ENCODE measurements at regions not wholly inside any gene's neighbourhood (a gene's known extent, or its start where the extent isn't known, plus 50 kb on each side); places are given as distances from the start of the nearest gene placed in this dataset.

DNA sequence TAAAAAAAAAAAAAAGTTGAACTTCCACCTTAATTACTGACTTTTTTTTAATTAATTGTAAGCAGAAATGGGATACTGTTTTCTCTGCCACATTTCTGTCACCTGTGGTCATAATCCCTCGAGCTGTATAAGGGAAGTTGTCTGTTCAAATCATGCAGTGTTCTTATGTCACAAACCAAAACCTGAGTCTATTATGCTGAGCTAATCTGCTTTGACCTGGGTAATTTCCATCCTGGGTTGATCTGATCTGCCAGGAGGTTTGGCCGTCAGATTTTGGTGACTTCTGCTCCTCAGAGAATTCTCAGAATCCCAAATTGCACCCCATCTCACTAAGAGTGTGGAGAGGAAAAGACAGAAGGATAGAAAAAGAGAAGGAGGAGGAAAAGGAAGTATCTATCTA is 683.1 kb downstream of the KCTD8 start:
- Histone ChIP-seq H3K9me3 (ENCODE audit: control insufficient read depth, insufficient read depth, low read depth, low read length) (no peaks in the 10 kb centered on the region), H3K27ac (ENCODE audit: extremely low read depth, low read depth, low read length) (no peak overlapping the region), H3K36me3 (ENCODE audit: control insufficient read depth in 2 of 2, insufficient read depth in 1 of 2, low read length in 2 of 2) (no peaks in the 10 kb centered on the region), H3K4me1 (ENCODE audit: control insufficient read depth, insufficient read depth, low read length) (no peaks in the 10 kb centered on the region), H3K4me3 (ENCODE audit: low read depth, low read length) (no peak overlapping the region)
- TF ChIP-seq, protein P1, sequence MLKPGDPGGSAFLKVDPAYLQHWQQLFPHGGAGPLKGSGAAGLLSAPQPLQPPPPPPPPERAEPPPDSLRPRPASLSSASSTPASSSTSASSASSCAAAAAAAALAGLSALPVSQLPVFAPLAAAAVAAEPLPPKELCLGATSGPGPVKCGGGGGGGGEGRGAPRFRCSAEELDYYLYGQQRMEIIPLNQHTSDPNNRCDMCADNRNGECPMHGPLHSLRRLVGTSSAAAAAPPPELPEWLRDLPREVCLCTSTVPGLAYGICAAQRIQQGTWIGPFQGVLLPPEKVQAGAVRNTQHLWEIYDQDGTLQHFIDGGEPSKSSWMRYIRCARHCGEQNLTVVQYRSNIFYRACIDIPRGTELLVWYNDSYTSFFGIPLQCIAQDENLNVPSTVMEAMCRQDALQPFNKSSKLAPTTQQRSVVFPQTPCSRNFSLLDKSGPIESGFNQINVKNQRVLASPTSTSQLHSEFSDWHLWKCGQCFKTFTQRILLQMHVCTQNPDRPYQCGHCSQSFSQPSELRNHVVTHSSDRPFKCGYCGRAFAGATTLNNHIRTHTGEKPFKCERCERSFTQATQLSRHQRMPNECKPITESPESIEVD (tag by site-specific recombination; IDR thresholded peaks at IDR 0.05): no peak
- TF ChIP-seq ZNF521 (tag by site-specific recombination; IDR thresholded peaks at IDR 0.05): no peak
- no peak for TF ChIP-seq ZNF639 (tag by site-specific recombination; IDR thresholded peaks at IDR 0.05)
- no peak for TF ChIP-seq PRDM1 (tag by site-specific recombination; IDR thresholded peaks at IDR 0.05)
- TF ChIP-seq ZNF138 (tag by site-specific recombination; IDR thresholded peaks at IDR 0.05; ENCODE audit: borderline replicate concordance): no peak
- ChIA-PET POLR2A (no interaction called here), CTCF (interaction anchor here (0.7 to 1.0 kb wide), 2 partner anchors 729 to 867 kb away, joined by 3 to 8 read pairs; no protein-coding TSS in a partner anchor)

DNA sequence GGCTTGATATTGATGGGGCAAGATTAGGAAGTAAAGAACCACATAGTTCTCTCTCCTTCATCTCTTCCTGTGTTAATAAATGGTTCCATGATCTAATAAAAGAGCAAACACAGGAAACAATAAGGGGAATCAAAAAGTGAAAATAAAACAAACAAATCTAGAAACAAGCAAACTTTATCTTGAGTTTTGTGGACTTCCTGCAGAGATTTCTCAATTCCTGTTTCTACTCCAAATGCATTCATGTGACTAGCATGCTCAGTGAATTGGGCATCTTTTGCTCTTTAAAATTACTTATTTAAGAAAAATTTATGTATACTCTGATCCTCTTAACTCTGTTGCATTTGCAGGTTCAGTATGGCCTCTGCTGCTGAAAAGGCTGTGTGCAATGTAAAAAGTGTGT is 682.0 kb downstream of the KCTD8 start:
- Histone ChIP-seq H3K4me3 (ENCODE audit: low read depth, low read length) (no peak overlapping the region), H3K9me3 (ENCODE audit: control insufficient read depth, insufficient read depth, low read depth, low read length) (no peaks in the 10 kb centered on the region), H3K4me1 (ENCODE audit: control insufficient read depth, insufficient read depth, low read length) (no peaks in the 10 kb centered on the region), H3K27ac (ENCODE audit: extremely low read depth, low read depth, low read length) (no peak overlapping the region), H3K36me3 (ENCODE audit: control insufficient read depth in 2 of 2, insufficient read depth in 1 of 2, low read length in 2 of 2) (no peaks in the 10 kb centered on the region)
- CTCF ChIA-PET: interaction anchor here (0.7 kb wide), 1 partner anchor 554 kb away, joined by 3 read pairs; no protein-coding TSS in a partner anchor
- POLR2A ChIA-PET: no interaction called here
- TF ChIP-seq, protein P2, sequence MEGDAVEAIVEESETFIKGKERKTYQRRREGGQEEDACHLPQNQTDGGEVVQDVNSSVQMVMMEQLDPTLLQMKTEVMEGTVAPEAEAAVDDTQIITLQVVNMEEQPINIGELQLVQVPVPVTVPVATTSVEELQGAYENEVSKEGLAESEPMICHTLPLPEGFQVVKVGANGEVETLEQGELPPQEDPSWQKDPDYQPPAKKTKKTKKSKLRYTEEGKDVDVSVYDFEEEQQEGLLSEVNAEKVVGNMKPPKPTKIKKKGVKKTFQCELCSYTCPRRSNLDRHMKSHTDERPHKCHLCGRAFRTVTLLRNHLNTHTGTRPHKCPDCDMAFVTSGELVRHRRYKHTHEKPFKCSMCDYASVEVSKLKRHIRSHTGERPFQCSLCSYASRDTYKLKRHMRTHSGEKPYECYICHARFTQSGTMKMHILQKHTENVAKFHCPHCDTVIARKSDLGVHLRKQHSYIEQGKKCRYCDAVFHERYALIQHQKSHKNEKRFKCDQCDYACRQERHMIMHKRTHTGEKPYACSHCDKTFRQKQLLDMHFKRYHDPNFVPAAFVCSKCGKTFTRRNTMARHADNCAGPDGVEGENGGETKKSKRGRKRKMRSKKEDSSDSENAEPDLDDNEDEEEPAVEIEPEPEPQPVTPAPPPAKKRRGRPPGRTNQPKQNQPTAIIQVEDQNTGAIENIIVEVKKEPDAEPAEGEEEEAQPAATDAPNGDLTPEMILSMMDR (tag by site-specific recombination; IDR thresholded peaks at IDR 0.05): no peak
- TF ChIP-seq ZNF37A (tag by site-specific recombination; IDR thresholded peaks at IDR 0.05) (no peak), ZNF473 (tag by site-specific recombination; IDR thresholded peaks at IDR 0.05) (no peak), ZNF221 (tag by site-specific recombination; IDR thresholded peaks at IDR 0.05; ENCODE audit: borderline replicate concordance) (no peak), ZNF555 (tag by site-specific recombination; conservative IDR thresholded peaks at IDR 0.05) (no peak), ZNF311 (tag by site-specific recombination; IDR thresholded peaks at IDR 0.05; ENCODE audit: borderline replicate concordance) (no peak), ZNF157 (tag by site-specific recombination; IDR thresholded peaks at IDR 0.05) (no peak), ZNF394 (tag by site-specific recombination; IDR thresholded peaks at IDR 0.05; ENCODE audit: borderline replicate concordance) (no peak), ZNF174 (tag by site-specific recombination; IDR thresholded peaks at IDR 0.05) (no peak), ZNF112 (tag by site-specific recombination; IDR thresholded peaks at IDR 0.05) (no peak), KLF9 (tag by site-specific recombination; IDR thresholded peaks at IDR 0.05; ENCODE audit: low read depth) (no peak), ZNF114 (tag by site-specific recombination; IDR thresholded peaks at IDR 0.05) (no peak), RBAK (tag by site-specific recombination; IDR thresholded peaks at IDR 0.05) (no peak), GLIS1 (tag by site-specific recombination; IDR thresholded peaks at IDR 0.05) (no peak), ZFP69B (tag by site-specific recombination; IDR thresholded peaks at IDR 0.05) (no peak), ZNF341 (tag by site-specific recombination; IDR thresholded peaks at IDR 0.05; ENCODE audit: low read depth) (no peak), ZNF626 (tag by site-specific recombination; IDR thresholded peaks at IDR 0.05) (no peak), ZNF549 (tag by site-specific recombination; IDR thresholded peaks at IDR 0.05) (no peak)
